Right lobe of liver (tissue), 6 donors: ENCODE measurements at regions not wholly inside any gene's neighbourhood (a gene's known extent, or its start where the extent isn't known, plus 50 kb on each side); places are given as distances from the start of the nearest gene placed in this dataset.

ENCODE experiments used
- ATAC-seq, 4 donors: fragments of 200-7000 bp; cut with Tn5 transposase; one replicate each; pipeline ENCODE4 v1.9.1; 2020; ENCODE audit warnings: mild to moderate bottlenecking in 4 of 4, moderate library complexity in 4 of 4
- DNase-seq, 3 donors: peaks; one replicate each; pipeline ENCODE4 v3.0.0-alpha.2; 2020
- H3K27ac ChIP-seq, 3 donors: fragments of 200-600 bp; one replicate each; pipeline ENCODE4 v1.8.0; 2022
- H3K27me3 ChIP-seq, 2 donors: fragments of 200-600 bp; one replicate each; pipeline ENCODE4 v1.8.0; 2022
- H3K36me3 ChIP-seq, 4 donors: fragments of 200-600 bp; sonication (generic) in 1 of 4; one replicate each; pipeline versions ENCODE4 v1.5.1 to v1.8.0; 2017 to 2022; ENCODE audit warnings: control low read depth in 1 of 4
- H3K4me1 ChIP-seq, 4 donors: fragments of 200-600 bp; sonication (generic) in 1 of 4; one replicate each; pipeline versions ENCODE4 v1.5.1 to v1.8.0; 2017 to 2022; ENCODE audit warnings: control low read depth in 1 of 4
- H3K4me3 ChIP-seq, 3 donors: fragments of 200-600 bp; one replicate each; pipeline ENCODE4 v1.8.0; 2022
- H3K9me3 ChIP-seq, 4 donors: fragments of 200-600 bp; sonication (generic) in 1 of 4; one replicate each; pipeline versions ENCODE4 v1.5.1 to v1.8.0; 2017 to 2022; ENCODE audit warnings: control low read depth in 1 of 4
- CTCF ChIP-seq, 4 donors: fragments of 200-600 bp in 3 of 4; fragments of 450-650 bp in 1 of 4; IDR thresholded peaks; one replicate each; pipeline versions ENCODE4 v1.5.1 to v1.8.0; 2016 to 2022; ENCODE audit warnings: antibody characterized with exemption in 4 of 4, mild to moderate bottlenecking in 2 of 4
- POLR2A ChIP-seq: fragments of 450-650 bp; IDR thresholded peaks from one replicate; pipeline ENCODE4 v1.6.1; 2017; ENCODE audit warnings: antibody characterized with exemption, mild to moderate bottlenecking
- WGBS: methylation state at CpG from one replicate; pipeline ENCODE4 v1.1.6; 2018; ENCODE audit warnings: low coverage, low lambda C conversion rate; ENCODE audit not compliant: insufficient coverage; ENCODE audit errors: missing lambda C conversion rate; 5-methylcytosine and 5-hydroxymethylcytosine counted together
- intact Hi-C, 2 donors: fragments of 100-400 bp; cut with DNase I; formaldehyde crosslinking; loops; one replicate each; pipeline versions ENCODE4 v1.11.2 to v1.14.1; 2022
- donor health status: DM: no; HTN: yes; CAD: no.
- donor health status: DM: no; HTN: no; CAD: no.
- donor health status: DM: no; HTN: no; CAD: no.
- donor health status: DM: no; HTN: yes; CAD: no.
- donor health status: DM: no; HTN: yes; CAD: no.

GRCh38 chr6:167736486-167737204 lies 90.1 kb upstream of the AFDN start:
- 71% methylated on average over 5 of the region's 18 CpGs for WGBS
- no peak for ATAC-seq

GRCh38 chr6:167737205-167737830 lies 89.4 kb upstream of the AFDN start:
- no peak overlapping the region for H3K4me3 ChIP-seq
- intact Hi-C loops, result no loop called here
- peaks cover 0 to 22% (median 7%) of the 10 kb centered on the region in 4 donors for H3K4me1 ChIP-seq
- H3K36me3 ChIP-seq, result no peaks in the 10 kb centered on the region
- 80% methylated on average over 2 of the region's 23 CpGs for WGBS
- no peaks in the 10 kb centered on the region for H3K27me3 ChIP-seq
- H3K27ac ChIP-seq, result no peak overlapping the region
- H3K9me3 ChIP-seq, result no peaks in the 10 kb centered on the region
- ATAC-seq (no peak), DNase-seq (peak in 1 of 3 donors; percentile 37)
- TF ChIP-seq CTCF (IDR thresholded peaks at IDR 0.05), result no peak
- TF ChIP-seq POLR2A, result no peak

More at GRCh38 chr6:167736486-167737204, 90.1 kb upstream of the AFDN start:
- H3K27ac ChIP-seq, result no peak overlapping the region
- no peaks in the 10 kb centered on the region for H3K27me3 ChIP-seq
- no peak for TF ChIP-seq POLR2A
- TF ChIP-seq CTCF (IDR thresholded peaks at IDR 0.05), result no peak
- intact Hi-C loops, result no loop called here
- H3K36me3 ChIP-seq, result no peaks in the 10 kb centered on the region
- peaks cover 0 to 22% (median 7%) of the 10 kb centered on the region in 4 donors for H3K4me1 ChIP-seq
- H3K4me3 ChIP-seq, result no peak overlapping the region
- peak in 2 of 3 donors; percentile 31 to 51 for DNase-seq
- no peaks in the 10 kb centered on the region for H3K9me3 ChIP-seq

- Histone ChIP-seq H3K4me3 (no peak overlapping the region), H3K27ac (no peak overlapping the region), H3K4me1 (peaks cover 0 to 22% (median 7%) of the 10 kb centered on the region in 4 donors), H3K27me3 (no peaks in the 10 kb centered on the region), H3K36me3 (no peaks in the 10 kb centered on the region), H3K9me3 (no peaks in the 10 kb centered on the region)
- ATAC-seq, result no peak
- WGBS, result 95% methylated on average over 8 of the region's 13 CpGs
- no peak for TF ChIP-seq POLR2A
- DNase-seq, result peak in 1 of 3 donors; percentile 27
- intact Hi-C loops, result no loop called here
Observed at GRCh38 chr6:167738386-167738785, 88.3 kb upstream of the AFDN start.

- Histone ChIP-seq H3K27ac (no peak overlapping the region), H3K4me1 (peaks cover 0 to 9% (median 0%) of the 10 kb centered on the region in 4 donors), H3K36me3 (no peaks in the 10 kb centered on the region), H3K4me3 (no peak overlapping the region), H3K27me3 (no peaks in the 10 kb centered on the region), H3K9me3 (no peaks in the 10 kb centered on the region)
- WGBS, result 95% methylated on average over 18 of the region's 23 CpGs
- TF ChIP-seq CTCF (IDR thresholded peaks at IDR 0.05), result no peak
- intact Hi-C loops, result loop anchor here in 1 of 2 donors (10.0 kb wide), 1 partner anchor 235 kb away; no protein-coding TSS in a partner anchor
- ATAC-seq (no peak), DNase-seq (peak in 1 of 3 donors; percentile 33)
Observed at GRCh38 chr6:167739721-167740475, 86.8 kb upstream of the AFDN start.
